ENCODE measurements at regions not wholly inside any gene's neighbourhood (a gene's known extent, or its start where the extent isn't known, plus 50 kb on each side); places are given as distances from the start of the nearest gene placed in this dataset.

GRCh38 chr7:96822824-96823223 is 113.2 kb upstream of the SEM1 start:
- CTCF ChIA-PET (ENCODE audit: unreplicated experiment) = no interaction called here
- Histone ChIP-seq H2AFZ (ENCODE audit: low read length) (no peak overlapping the region), H3K4me1 (ENCODE audit: insufficient read depth, low read length, poor library complexity, severe bottlenecking) (no peaks in the 10 kb centered on the region), H4K20me1 (ENCODE audit: insufficient read depth, low read length) (no peaks in the 10 kb centered on the region), H3K4me2 (ENCODE audit: low read length) (no peak overlapping the region), H3K27ac (ENCODE audit: low read depth, low read length, poor library complexity, severe bottlenecking) (no peak overlapping the region), H3K79me2 (ENCODE audit: insufficient read depth, low read depth, low read length) (no peaks in the 10 kb centered on the region), H3K9me3 (ENCODE audit: low read length) (no peaks in the 10 kb centered on the region), H3K4me3 (ENCODE audit: low read depth, low read length, poor library complexity, severe bottlenecking) (no peak overlapping the region), H3K9me2 (ENCODE audit: insufficient read depth, low read length) (no peaks in the 10 kb centered on the region), H3K36me3 (ENCODE audit: insufficient read depth, low read length) (no peaks in the 10 kb centered on the region)
- POLR2A ChIA-PET = no interaction called here
- intact Hi-C loops (cut with micrococcal nuclease; ENCODE audit: unreplicated experiment) = no loop called here
- no TSS peak for BruUV-seq (replicated peaks)
- no peak for DNase-seq (ENCODE audit: low spot score)
- no peak for TF ChIP-seq EZH2phosphoT487 (IDR thresholded peaks at IDR 0.05; ENCODE audit: borderline replicate concordance, low read depth, low read length)
- TF ChIP-seq, protein P1, sequence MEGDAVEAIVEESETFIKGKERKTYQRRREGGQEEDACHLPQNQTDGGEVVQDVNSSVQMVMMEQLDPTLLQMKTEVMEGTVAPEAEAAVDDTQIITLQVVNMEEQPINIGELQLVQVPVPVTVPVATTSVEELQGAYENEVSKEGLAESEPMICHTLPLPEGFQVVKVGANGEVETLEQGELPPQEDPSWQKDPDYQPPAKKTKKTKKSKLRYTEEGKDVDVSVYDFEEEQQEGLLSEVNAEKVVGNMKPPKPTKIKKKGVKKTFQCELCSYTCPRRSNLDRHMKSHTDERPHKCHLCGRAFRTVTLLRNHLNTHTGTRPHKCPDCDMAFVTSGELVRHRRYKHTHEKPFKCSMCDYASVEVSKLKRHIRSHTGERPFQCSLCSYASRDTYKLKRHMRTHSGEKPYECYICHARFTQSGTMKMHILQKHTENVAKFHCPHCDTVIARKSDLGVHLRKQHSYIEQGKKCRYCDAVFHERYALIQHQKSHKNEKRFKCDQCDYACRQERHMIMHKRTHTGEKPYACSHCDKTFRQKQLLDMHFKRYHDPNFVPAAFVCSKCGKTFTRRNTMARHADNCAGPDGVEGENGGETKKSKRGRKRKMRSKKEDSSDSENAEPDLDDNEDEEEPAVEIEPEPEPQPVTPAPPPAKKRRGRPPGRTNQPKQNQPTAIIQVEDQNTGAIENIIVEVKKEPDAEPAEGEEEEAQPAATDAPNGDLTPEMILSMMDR (conservative IDR thresholded peaks at IDR 0.05; ENCODE audit: low read length) = no peak

DNA sequence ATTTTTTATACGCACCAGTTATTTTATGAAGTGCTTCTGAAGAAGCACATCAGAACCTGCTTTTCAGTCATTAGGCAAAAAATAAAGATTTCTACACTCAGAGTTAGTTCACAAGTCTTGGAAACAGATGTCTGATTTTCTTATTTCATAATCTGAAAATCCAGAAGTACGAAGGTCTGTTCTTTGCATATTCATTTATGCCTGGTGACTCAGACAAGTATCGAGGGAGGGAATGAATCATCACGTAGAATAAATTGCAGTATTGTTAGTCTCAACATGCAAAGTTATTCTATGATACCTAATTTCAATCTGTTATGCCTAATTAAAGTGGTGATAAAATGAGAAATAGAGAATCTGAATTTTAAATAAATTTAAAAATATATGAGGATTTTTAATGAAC is 113.6 kb upstream of the SEM1 start:
- ChIA-PET CTCF (ENCODE audit: unreplicated experiment) (no interaction called here), POLR2A (no interaction called here)
- Histone ChIP-seq H2AFZ (ENCODE audit: low read length) (no peak overlapping the region), H3K36me3 (ENCODE audit: insufficient read depth, low read length) (no peaks in the 10 kb centered on the region), H3K9me2 (ENCODE audit: insufficient read depth, low read length) (no peaks in the 10 kb centered on the region), H3K79me2 (ENCODE audit: insufficient read depth, low read depth, low read length) (no peaks in the 10 kb centered on the region), H3K4me3 (ENCODE audit: low read depth, low read length, poor library complexity, severe bottlenecking) (no peak overlapping the region), H3K4me2 (ENCODE audit: low read length) (no peak overlapping the region), H3K9me3 (ENCODE audit: low read length) (no peaks in the 10 kb centered on the region), H3K27ac (ENCODE audit: low read depth, low read length, poor library complexity, severe bottlenecking) (no peak overlapping the region), H4K20me1 (ENCODE audit: insufficient read depth, low read length) (no peaks in the 10 kb centered on the region), H3K4me1 (ENCODE audit: insufficient read depth, low read length, poor library complexity, severe bottlenecking) (no peaks in the 10 kb centered on the region)
- intact Hi-C loops (cut with micrococcal nuclease; ENCODE audit: unreplicated experiment) = no loop called here
- no peak for DNase-seq (ENCODE audit: low spot score)
- TF ChIP-seq, protein P1 (conservative IDR thresholded peaks at IDR 0.05; ENCODE audit: low read length) = no peak
- TF ChIP-seq EZH2phosphoT487 (IDR thresholded peaks at IDR 0.05; ENCODE audit: borderline replicate concordance, low read depth, low read length) = no peak
- no TSS peak for BruUV-seq (replicated peaks)

DNA sequence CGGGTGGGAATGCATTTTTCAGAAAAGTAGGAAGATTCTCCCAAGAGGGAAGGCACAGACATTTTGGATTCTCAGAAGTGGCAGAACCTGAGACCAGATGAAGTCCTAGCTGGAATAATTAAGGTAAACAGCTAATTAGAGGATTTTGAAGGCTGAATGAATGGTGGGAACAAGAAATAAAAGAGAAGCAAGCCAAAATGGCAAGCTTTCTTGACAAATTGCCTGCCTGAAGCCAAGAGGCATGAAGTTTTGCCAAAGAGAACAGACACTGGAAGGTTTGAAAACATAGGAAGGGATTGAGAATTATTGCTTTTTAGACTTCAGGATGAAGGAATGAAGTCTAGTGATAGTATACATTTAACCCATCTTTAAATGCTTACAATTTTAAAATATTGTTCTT is 115.0 kb upstream of the SEM1 start:
- Histone ChIP-seq H3K79me2 (ENCODE audit: insufficient read depth, low read depth, low read length) (no peaks in the 10 kb centered on the region), H3K27ac (ENCODE audit: low read depth, low read length, poor library complexity, severe bottlenecking) (no peak overlapping the region), H2AFZ (ENCODE audit: low read length) (no peak overlapping the region), H3K9me3 (ENCODE audit: low read length) (no peaks in the 10 kb centered on the region), H3K36me3 (ENCODE audit: insufficient read depth, low read length) (no peaks in the 10 kb centered on the region), H4K20me1 (ENCODE audit: insufficient read depth, low read length) (no peaks in the 10 kb centered on the region), H3K4me2 (ENCODE audit: low read length) (no peak overlapping the region), H3K4me1 (ENCODE audit: insufficient read depth, low read length, poor library complexity, severe bottlenecking) (no peaks in the 10 kb centered on the region), H3K9me2 (ENCODE audit: insufficient read depth, low read length) (no peaks in the 10 kb centered on the region), H3K4me3 (ENCODE audit: low read depth, low read length, poor library complexity, severe bottlenecking) (no peak overlapping the region)
- no TSS peak for BruUV-seq (replicated peaks)
- DNase-seq (ENCODE audit: low spot score) = no peak
- ChIA-PET POLR2A (no interaction called here), CTCF (ENCODE audit: unreplicated experiment) (no interaction called here)
- intact Hi-C loops (cut with micrococcal nuclease; ENCODE audit: unreplicated experiment) = no loop called here
- TF ChIP-seq, protein P1 (conservative IDR thresholded peaks at IDR 0.05; ENCODE audit: low read length) = no peak
- TF ChIP-seq EZH2phosphoT487 (IDR thresholded peaks at IDR 0.05; ENCODE audit: borderline replicate concordance, low read depth, low read length) = no peak
